AG04450 (cell line): ENCODE measurements at regions not wholly inside any gene's neighbourhood (a gene's known extent, or its start where the extent isn't known, plus 50 kb on each side); places are given as distances from the start of the nearest gene placed in this dataset.

Source experiments
- CTCF ChIA-PET: fragments of 300-600, 350-600 bp; formaldehyde crosslinking; extraction: SDS; loops from one replicate; lab custom pipeline; 2022; ENCODE audit warnings: antibody characterized with exemption, inconsistent platforms; lab: Charles Lee
- POLR2A ChIA-PET: fragments of 350-600 bp; formaldehyde crosslinking; extraction: SDS; loops from one replicate; lab custom pipeline; 2021; ENCODE audit warnings: antibody characterized with exemption, inconsistent platforms; lab: Yijun Ruan, JAX
- DNase-seq: peaks from one replicate; pipeline ENCODE4 v3.0.0-alpha.2; 2011; ENCODE audit warnings: low read depth, low spot score
- H3K27ac ChIP-seq: one replicate; pipeline ENCODE4 v1.5.1; 2012; ENCODE audit warnings: low read depth, low read length, control low read depth
- H3K27me3 ChIP-seq: one replicate; pipeline ENCODE4 v1.6.0; 2012; ENCODE audit warnings: low read length; ENCODE audit not compliant: control insufficient read depth, insufficient read depth
- H3K4me3 ChIP-seq: 2 replicates; pipeline ENCODE4 v1.5.1; 2011; ENCODE audit warnings: mild to moderate bottlenecking, low read depth, low read length, control low read depth
- H3K9me3 ChIP-seq: 2 replicates; pipeline ENCODE4 v1.5.1; 2012; ENCODE audit warnings: low read length; ENCODE audit not compliant: control insufficient read depth, insufficient read depth
- TF ChIP-seq, protein P1 (sequence below): IDR thresholded peaks from 2 replicates; pipeline ENCODE4 v1.5.1; 2011; ENCODE audit warnings: low read depth, low read length, control low read depth, inconsistent platforms

DNA sequence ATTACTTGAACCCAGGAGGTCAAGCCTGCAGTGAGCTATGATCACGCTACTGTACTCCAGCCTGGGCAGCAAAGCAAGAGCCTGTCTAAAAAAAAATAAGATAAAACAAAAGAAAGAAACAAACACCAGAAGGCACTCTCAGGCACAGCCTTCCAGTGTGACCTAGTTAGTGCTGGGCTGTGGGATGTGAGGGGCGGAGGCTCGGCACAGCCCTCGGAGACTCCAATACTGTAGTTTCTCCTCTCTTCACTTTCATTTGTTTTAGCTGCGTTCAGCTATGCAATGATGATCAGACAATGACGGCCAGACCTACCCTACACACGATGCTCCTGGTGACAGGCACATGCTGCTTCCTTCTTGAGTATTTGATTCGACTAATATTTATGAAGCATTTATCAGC, 127.7 kb downstream of the SOCS6 start:
- CTCF ChIA-PET = interaction anchor here (0.6 kb wide), 1 partner anchor 19 kb away, joined by 3 read pairs; no protein-coding TSS in a partner anchor

GRCh38 chr18:70415823-70416488, 127.1 kb downstream of the SOCS6 start:
- TF ChIP-seq, protein P1, sequence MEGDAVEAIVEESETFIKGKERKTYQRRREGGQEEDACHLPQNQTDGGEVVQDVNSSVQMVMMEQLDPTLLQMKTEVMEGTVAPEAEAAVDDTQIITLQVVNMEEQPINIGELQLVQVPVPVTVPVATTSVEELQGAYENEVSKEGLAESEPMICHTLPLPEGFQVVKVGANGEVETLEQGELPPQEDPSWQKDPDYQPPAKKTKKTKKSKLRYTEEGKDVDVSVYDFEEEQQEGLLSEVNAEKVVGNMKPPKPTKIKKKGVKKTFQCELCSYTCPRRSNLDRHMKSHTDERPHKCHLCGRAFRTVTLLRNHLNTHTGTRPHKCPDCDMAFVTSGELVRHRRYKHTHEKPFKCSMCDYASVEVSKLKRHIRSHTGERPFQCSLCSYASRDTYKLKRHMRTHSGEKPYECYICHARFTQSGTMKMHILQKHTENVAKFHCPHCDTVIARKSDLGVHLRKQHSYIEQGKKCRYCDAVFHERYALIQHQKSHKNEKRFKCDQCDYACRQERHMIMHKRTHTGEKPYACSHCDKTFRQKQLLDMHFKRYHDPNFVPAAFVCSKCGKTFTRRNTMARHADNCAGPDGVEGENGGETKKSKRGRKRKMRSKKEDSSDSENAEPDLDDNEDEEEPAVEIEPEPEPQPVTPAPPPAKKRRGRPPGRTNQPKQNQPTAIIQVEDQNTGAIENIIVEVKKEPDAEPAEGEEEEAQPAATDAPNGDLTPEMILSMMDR = no peak
- ChIA-PET POLR2A (no interaction called here), CTCF (interaction anchor here (0.6 to 1.0 kb wide), 3 partner anchors 17 to 220 kb away, joined by 3 to 4 read pairs (median 3); no protein-coding TSS in a partner anchor)
- Histone ChIP-seq H3K27ac (no peak overlapping the region), H3K4me3 (no peak overlapping the region), H3K27me3 (no peaks in the 10 kb centered on the region), H3K9me3 (no peaks in the 10 kb centered on the region)
- no peak for DNase-seq

More for the DNA sequence above, 127.7 kb downstream of the SOCS6 start:
- no peaks in the 10 kb centered on the region for H3K27me3 ChIP-seq
- POLR2A ChIA-PET = no interaction called here
- no peak overlapping the region for H3K4me3 ChIP-seq
- no peaks in the 10 kb centered on the region for H3K9me3 ChIP-seq
- DNase-seq = no peak
- TF ChIP-seq, protein P1 = no peak
- no peak overlapping the region for H3K27ac ChIP-seq

- POLR2A ChIA-PET = interaction anchor here (0.6 kb wide), 1 partner anchor 56 kb away, joined by 3 read pairs; no protein-coding TSS in a partner anchor
These were observed 125.6 kb downstream of the SOCS6 start for GRCh38 chr18:70414315-70414900.

GRCh38 chr18:70413455-70413854, 124.6 kb downstream of the SOCS6 start:
- Histone ChIP-seq H3K9me3 (no peaks in the 10 kb centered on the region), H3K27me3 (no peaks in the 10 kb centered on the region), H3K4me3 (no peak overlapping the region), H3K27ac (no peak overlapping the region)
- POLR2A ChIA-PET = no interaction called here
- CTCF ChIA-PET = interaction anchor here (1.5 kb wide), 1 partner anchor 20 kb away, joined by 7 read pairs; no protein-coding TSS in a partner anchor
- no peak for DNase-seq
- TF ChIP-seq, protein P1 = no peak

More at GRCh38 chr18:70414315-70414900, 125.6 kb downstream of the SOCS6 start:
- TF ChIP-seq, protein P1 = no peak
- no peak overlapping the region for H3K27ac ChIP-seq
- DNase-seq = no peak
- no peaks in the 10 kb centered on the region for H3K27me3 ChIP-seq
- CTCF ChIA-PET = interaction anchor here (1.5 kb wide), 2 partner anchors 19 to 41 kb away, joined by 4 to 7 read pairs; no protein-coding TSS in a partner anchor
- no peak overlapping the region for H3K4me3 ChIP-seq
- no peaks in the 10 kb centered on the region for H3K9me3 ChIP-seq
